ENCODE measurements at regions not wholly inside any gene's neighbourhood (a gene's known extent, or its start where the extent isn't known, plus 50 kb on each side); places are given as distances from the start of the nearest gene placed in this dataset.

DNA sequence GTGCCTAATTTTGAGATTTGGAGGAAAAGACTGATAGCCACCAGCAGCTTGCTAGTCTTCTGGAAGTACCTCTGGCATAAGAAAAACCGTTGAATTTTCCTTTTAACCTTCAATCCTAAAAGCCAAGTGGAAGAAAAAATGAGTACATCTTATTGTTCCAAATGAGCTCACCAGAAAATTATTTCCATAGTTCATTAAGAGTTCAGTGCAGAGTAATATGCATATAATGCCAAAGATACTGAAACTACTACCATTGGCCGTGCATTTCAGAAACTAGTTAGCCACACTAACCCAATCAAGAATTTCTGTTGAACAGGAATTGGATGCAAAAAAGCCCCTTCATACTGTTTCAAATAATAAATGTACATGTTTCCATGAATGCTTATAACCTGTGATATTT is 607.9 kb downstream of the KCTD16 start:
- TF ChIP-seq, protein P1, sequence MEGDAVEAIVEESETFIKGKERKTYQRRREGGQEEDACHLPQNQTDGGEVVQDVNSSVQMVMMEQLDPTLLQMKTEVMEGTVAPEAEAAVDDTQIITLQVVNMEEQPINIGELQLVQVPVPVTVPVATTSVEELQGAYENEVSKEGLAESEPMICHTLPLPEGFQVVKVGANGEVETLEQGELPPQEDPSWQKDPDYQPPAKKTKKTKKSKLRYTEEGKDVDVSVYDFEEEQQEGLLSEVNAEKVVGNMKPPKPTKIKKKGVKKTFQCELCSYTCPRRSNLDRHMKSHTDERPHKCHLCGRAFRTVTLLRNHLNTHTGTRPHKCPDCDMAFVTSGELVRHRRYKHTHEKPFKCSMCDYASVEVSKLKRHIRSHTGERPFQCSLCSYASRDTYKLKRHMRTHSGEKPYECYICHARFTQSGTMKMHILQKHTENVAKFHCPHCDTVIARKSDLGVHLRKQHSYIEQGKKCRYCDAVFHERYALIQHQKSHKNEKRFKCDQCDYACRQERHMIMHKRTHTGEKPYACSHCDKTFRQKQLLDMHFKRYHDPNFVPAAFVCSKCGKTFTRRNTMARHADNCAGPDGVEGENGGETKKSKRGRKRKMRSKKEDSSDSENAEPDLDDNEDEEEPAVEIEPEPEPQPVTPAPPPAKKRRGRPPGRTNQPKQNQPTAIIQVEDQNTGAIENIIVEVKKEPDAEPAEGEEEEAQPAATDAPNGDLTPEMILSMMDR (IDR thresholded peaks at IDR 0.05; ENCODE audit: insufficient read depth, low read length): no peak
- TF ChIP-seq GABPA (IDR thresholded peaks at IDR 0.05; ENCODE audit: low read depth): no peak
